ENCODE measurements at regions not wholly inside any gene's neighbourhood (a gene's known extent, or its start where the extent isn't known, plus 50 kb on each side); places are given as distances from the start of the nearest gene placed in this dataset.

- DNase-seq: no peak
Measured at GRCh38 chr4:24637173-24637572, 52.8 kb upstream of the DHX15 start.

- no peak for DNase-seq
Measured at GRCh38 chr4:24638396-24638875, 54.1 kb upstream of the DHX15 start.

GRCh38 chr4:24639714-24640113 lies 55.4 kb upstream of the DHX15 start:
- no peak for DNase-seq

- no peak for DNase-seq
Measured at GRCh38 chr4:24640366-24640765, 56.0 kb upstream of the DHX15 start.

GRCh38 chr4:24642981-24643547 lies 58.7 kb upstream of the DHX15 start:
- DNase-seq: no peak

- no peak for DNase-seq
Measured at GRCh38 chr4:24643774-24644520, 59.6 kb upstream of the DHX15 start.

GRCh38 chr4:24644983-24645764 lies 60.8 kb upstream of the DHX15 start:
- DNase-seq: no peak

GRCh38 chr4:24645765-24646550 lies 61.6 kb upstream of the DHX15 start:
- no peak for DNase-seq

GRCh38 chr4:24646798-24647460 lies 62.6 kb upstream of the DHX15 start:
- DNase-seq: no peak

- DNase-seq: no peak
Measured at GRCh38 chr4:24650849-24651640, 66.7 kb upstream of the DHX15 start.

GRCh38 chr4:24655326-24655725 lies 71.0 kb upstream of the DHX15 start:
- no peak for DNase-seq

- DNase-seq: no peak
Measured at GRCh38 chr4:24655971-24656370, 71.6 kb upstream of the DHX15 start.

GRCh38 chr4:24656906-24657305 lies 72.6 kb upstream of the DHX15 start:
- no peak for DNase-seq

- peak; percentile 14 to 33 for DNase-seq
Measured at GRCh38 chr4:24657768-24658617, 73.6 kb upstream of the DHX15 start.

GRCh38 chr4:24659241-24659961 lies 75.0 kb upstream of the DHX15 start:
- peak; percentile 28 to 68 for DNase-seq

- no peak for DNase-seq
Measured at GRCh38 chr4:24662056-24662455, 77.7 kb upstream of the DHX15 start.

- DNase-seq: no peak
Measured at GRCh38 chr4:24662542-24662941, 78.2 kb upstream of the DHX15 start.

- no peak for DNase-seq
Measured at GRCh38 chr4:24664956-24665355, 80.6 kb upstream of the DHX15 start.

- DNase-seq: no peak
Measured at GRCh38 chr4:24666316-24666715, 82.0 kb upstream of the DHX15 start.
